Putamen (tissue), 1 donor: ENCODE measurements at regions not wholly inside any gene's neighbourhood (a gene's known extent, or its start where the extent isn't known, plus 50 kb on each side); places are given as distances from the start of the nearest gene placed in this dataset.
"Not testable (repeated sequence)": the region's sequence is repeated elsewhere in the genome, so short reads cannot be mapped to it uniquely, and the experiment has no call there.

Source experiments
- DNase-seq: peaks from one replicate; pipeline ENCODE4 v3.0.0-alpha.2; 2016; ENCODE audit warnings: low spot score

DNA sequence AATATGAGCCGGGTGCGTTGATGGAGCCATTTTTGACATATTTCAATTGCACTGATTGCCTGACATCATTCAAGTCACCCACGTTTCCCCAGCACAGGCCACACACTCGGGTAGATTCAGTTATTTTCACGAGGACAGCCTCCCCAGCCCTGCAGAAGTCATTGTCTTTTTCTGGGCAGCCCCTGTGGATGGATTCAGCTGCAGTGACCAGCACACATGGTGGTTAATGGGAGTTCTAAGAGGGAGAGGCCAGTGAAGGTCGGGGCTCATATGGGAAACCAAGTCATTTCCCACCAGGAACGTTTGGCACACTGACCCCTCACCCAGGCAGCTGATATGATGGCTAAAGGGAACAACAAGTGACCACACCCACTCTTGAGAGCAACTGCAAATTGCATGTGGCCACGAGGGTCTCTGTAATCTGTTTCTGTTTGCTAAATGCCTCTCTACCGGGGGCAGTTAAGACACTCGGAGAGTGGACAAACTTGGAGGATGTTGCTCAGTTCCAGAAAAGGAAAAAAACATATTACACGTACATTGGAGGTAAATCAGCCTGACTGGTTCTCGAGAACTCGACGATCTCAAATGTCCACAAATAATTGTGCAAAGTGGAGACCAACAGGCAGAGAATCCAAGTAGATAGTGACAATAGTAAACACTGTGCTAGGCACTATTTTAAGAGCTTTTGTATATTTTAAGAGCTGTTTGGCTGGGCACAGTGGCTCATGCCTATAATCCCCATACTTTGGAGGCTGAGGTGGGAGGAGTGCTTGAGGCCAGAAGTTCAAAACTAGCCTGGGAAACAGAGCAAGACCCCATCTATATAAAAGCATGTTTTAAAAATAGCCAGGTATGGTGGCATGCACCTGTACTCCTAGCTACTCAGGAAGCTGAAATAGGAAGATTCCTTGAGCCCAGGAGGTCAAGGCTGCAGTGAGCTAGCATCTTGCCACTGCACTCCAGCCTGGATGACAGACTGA is 167.2 kb upstream of the IRF2BP2 start:
- no peak for DNase-seq

DNA sequence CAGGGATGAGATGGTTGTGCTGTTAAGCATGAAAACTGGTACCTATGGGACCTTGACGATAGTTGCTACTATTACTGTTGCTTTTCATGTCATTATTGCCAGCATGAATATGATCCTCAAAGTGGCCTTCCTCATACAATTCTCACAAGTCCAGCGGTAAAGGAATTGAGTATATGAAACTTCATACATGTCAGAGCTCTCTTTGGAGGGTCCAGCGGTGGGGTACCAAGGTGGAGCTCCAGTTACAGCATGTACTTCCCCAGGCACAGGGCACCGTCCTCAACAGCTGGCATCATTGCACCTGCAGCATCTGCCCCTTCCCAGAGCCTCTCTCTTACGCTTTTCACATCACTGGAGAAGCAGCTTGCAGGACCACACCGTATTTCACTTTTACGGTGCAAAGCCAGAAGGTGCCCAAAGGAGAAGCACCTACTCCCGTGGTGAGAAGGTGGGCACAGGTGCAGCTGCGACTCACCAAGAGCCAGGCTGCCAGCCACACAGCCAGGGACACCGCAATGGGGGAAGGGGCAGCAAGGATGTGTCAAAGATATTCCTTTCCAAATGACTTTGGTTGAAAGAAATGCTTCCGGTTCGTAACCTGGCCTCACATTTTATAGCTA is 166.4 kb upstream of the IRF2BP2 start:
- DNase-seq, result no peak

DNA sequence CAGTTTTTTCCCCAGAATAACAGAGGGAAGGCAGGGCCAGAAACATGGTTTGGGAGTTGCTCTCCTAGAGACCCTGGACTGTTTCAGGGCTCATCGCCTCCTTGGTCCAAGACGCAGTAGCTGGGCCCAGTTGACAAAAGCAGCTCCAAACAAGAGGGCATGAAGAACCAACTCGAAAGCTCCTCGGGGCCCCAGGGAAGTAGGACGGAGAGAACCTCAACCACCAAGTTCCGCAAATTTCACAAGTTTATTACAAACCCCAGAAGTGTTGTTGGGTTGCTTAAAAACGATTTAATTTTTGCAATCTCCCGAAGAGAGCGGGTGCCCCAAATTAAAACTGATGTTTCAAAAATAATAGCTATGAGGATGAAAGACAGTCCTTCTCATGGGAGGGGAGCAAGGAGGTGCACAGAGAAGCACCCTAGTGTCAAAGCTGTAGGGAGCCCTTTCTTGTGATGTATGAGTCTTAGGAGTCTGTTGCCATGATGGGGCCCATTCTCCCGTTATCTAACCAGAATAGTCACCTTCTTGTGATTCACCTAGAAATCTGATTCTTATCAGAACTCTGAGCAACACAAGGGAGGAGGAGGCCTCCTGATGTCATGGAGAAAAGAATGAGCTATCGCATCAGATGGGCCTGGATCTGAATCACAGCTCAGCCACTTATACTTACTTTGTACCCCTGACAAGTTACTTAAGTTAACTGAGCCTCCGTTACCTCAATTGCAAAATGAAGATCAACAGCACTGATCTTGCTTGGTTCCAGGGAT is 165.7 kb upstream of the IRF2BP2 start:
- no peak for DNase-seq

DNA sequence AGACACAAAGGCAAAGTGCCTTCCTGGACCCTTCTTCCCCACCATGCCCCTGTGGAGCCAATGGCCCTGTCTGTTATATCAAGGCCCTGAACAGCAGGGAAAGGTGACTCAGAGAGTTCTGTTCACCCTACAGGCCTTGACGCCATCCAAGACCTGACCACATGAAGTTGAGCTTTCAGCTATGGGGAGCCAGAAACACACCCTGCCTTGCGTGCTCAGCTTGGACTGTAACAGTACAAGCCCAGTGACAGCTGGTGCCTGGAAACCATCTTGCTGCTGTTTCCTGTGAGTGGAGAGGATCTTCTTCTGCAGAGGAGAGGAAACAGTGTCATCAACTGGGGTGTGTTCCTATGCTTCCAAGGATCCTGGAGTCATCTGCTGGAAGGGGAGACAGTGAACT is 165.0 kb upstream of the IRF2BP2 start:
- no peak for DNase-seq

DNA sequence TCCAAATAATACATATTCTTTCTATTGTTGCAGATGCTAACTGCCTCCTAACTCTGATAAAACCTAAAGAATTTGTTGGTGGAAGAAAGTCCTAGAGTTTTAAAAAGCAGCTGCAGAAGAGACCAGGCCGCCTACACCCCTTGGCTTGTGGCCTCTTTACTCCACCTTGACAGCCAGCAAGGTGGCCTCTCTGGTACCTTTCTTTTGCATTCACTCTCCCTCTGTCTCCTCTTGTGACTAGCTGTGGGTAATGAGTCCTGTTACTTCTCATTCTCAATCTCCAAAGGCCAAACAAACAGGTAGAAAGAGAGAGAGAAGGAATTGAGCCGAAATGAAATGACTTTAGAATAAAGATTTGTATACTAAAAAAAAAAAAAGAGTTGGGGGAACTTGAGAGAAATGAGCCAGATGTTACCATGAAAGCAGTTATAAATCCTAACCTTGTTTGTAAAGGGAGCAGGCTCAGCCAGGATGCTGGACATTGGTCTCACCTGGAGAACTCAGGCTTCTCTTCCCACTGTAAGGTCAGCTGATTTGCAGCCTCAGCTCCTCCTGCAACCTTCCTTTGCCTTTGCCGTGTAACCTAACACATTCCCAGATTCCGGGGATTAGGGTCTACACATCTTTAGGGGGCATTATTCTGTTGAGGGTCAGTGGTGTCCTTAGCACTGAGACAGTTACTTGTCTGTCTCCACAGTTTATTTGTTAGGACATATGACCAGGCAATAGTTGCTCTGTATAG is 164.1 kb upstream of the IRF2BP2 start:
- no peak for DNase-seq

DNA sequence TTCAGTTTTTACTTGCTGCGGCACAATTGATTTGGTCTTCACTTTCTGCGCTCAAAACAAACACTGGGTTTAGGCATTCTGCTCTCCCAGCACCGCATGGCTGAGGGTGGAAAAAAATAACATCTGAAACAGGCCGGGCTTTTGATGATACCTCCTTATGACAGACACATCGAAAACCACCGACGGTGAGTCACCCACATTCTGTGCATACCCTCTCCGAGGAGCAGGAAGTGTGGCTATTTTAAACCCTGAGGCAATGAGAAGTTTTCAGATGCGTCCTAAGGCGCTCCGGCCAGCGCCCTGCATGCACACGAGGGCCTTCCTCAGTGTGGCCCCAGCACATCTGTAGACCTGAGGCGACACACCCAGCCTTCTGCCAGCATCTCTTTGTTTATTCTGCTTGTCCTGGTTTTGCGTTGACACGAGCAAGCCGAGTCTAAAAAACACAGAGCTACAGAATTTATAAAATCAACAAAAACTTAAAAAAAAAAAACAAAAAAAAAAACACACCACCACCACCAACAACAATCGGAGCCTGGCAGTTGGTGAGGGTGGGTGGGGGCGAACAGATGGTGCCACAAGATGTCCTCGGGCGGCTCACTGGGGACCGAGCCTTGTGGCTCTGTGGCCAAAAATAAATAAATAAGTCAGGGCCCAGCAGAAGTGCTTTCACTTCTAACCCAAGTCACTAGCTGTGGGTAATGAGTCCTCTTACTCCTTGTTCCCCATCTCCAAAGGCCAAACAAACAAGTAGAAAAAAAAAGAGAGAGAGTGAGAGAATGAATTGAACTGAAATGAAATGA is 162.6 kb upstream of the IRF2BP2 start:
- no peak for DNase-seq

DNA sequence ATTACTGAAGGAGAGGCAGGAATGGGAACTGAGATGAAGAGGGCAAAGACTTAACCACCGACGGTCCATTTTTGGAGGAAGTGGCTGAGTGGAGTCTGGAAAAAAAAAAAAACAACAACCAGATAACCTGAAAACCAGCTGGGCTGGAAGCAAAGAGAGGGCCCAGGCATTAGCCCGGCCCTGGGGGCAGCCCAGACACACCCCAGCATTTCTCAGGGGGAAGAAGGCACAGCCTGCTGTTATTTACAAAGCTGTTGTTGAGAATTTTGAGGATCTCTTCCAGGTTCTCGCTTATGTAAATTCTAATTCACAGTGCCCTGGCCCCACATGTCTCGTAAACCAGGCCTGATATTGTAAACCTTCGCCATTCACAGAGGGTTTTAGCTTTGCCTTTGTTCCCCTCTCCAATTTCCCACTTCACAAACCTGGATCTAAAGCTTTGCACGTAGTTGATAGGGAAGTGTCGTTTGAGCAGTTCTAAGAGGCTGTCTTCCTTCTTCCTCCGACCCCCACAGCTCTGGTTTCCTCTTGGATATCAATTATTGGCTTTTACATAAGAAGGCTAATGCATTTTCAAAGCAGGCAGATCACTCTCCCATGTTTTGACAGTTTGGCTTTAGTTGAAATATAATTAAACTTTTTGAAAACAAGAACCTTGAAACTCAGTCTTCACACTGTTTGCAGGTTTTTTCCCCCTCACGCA is 161.8 kb upstream of the IRF2BP2 start:
- DNase-seq, result no peak

DNA sequence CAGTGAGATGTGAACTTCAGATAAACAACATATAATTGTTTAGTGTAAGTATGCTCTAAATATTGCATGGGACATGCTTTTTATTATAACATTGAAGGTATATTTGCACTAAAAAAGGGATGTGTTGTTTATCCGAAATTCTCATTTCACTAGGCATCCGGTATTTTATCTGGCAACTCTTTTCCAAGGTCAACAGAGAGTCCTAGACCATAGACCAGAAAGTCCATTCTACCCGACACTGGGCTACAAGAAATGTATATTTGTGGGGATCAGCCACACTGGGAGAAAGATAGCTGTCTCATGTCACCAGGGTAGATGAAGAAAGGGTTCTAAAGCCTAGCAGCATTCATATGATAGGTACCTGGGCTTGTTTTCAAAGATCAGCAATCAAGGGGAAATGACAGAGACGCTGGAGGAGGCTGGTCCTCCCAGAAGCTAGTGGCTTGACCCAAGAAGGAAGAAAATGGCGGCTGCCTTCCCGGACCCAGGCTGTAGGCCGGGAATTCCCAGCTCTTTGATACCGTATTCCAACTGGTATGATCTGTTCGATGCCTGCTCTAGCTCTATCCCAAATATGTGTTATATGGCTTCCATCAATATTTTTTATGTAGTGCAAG is 161.1 kb upstream of the IRF2BP2 start:
- no peak for DNase-seq

DNA sequence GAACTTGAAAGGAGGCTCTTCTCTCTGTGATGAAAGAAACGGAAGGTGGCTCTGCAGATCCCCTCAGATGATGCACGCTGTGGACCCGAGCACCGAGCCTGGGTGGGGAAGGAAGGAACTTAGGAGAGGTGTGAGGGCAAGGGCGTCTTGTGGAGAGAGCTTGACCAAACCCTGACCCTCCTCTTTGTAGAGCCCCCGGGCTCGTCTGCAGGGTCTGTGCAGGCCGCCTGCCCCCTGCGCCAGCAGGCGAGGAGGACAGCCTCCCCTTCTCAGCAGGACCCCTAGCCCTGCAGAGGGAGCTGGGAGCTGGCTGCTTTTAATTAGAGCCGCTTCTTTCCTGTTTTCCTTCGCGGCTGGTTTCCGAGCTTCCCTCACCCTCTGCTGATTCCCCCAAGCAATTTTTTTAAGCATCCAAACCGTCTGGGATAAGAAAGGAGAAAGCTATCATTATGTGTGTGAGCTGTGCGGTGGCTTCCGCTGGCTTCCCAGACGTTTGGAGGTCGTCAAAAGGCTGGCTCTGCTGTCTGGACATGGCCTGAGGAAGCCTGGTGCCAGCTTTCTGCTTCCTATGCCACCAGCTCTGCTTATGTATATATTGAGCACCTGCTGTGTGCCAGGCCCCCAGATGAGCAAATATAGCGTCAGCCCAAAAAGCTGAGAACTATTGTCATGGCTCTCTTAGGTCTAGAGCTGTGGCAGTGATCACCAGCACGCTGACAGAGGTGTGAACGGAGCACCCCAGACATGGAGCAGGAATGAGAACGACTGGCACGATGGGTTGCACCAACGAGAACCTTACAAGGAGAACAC is 160.2 kb upstream of the IRF2BP2 start:
- DNase-seq, result no peak

DNA sequence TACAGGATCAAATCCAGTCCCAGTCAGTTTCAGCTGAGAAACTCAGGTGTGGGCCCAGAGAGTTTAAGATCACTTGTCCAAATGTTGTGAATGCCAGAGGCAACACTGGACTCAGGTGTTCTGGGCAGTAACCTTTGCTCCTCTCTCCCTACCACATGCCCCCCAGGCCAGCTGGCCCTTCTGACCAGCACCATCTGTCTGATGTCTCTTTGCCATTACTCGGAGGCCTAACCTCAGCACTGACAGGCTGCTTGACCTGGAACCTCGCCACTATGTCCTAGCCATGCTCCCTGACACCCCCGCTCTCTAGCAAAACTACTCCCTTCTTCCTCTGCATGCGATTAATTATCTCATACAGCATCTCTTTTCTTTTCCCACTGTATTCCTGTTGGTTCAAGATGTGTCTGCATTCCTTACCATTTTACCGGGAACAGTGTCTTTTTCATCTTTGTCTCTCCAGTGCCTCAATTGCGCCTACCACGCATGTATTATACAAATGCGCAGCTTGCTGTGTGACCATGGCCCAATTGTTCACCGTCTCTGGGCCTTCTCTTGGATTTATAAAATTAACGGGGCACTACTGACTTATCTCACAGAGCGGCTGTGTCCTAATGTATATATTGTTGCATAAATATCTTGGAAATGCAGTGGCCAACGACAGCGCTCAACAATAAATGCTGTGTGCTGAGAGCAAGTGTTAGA is 159.5 kb upstream of the IRF2BP2 start:
- no peak for DNase-seq

DNA sequence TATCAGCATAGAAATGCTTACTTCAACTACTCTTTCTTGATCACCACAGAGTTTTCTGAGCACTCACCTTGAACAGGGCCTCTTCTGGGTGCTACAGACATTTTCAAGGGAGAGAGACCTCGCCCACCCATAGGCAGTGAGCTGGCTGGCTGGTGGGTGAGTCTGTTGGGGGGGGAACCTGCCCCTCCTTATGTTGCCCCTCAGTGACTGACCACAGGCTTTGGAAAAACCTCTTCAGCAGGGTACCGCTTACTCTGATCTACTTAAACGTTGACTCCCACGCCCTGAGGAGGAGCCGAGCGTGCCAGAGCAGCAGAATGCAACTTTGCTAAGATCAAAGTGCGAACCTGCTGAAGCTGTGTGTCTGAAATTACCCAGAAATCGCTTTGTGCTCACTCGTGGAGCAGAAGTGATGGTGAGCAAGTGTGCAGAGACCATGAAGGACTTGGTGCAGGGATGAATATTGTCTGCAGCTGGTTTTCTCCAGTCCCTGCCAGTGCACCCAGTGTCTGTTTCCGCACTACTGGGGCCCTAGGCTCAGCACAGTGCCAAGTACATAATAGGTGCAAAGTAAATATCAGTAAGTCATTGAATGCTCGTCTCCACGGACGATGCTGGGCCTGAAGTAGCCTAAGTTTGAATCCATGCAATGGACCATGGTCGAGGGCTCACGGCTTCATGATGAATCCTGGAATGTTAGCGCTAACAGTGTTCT is 158.7 kb upstream of the IRF2BP2 start:
- DNase-seq, result no peak

DNA sequence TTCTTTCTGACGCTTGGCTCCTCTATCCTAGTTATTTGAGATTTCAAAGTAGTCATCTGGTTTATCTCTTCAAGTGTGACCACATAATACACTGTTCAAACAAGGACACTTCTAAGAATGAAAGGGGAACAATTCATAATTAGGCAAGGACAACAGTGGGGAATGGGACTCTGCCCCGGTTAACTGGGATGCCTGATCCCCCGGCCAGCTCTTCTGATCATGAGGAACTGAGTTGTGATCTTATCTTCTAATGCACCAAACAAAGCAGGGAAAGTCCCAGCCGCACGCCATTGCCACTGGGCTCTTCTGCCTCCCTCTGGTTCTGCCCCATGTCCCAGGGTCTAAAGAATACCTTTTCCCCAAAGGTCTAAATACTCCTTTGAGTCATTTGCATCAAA is 158.2 kb upstream of the IRF2BP2 start:
- no peak for DNase-seq

DNA sequence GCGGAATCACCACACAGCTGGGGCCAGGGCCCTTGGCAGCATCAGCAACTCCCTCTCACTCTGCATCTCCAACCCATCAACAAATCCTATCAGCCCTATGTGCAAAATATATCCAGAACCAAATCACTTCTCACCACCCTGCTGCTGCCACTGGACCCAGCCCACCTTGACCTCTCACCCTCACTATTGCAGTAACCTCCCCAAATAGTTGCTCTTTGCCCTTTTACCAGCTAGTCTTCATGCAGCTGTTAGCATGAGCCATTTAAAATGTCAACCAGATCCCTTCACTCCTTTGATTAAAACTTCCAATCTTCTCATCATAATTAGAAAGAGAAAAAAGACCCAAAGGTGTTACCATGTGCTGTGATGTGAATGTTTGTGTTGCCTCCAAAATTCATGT is 155.7 kb upstream of the IRF2BP2 start:
- DNase-seq, result no peak

DNA sequence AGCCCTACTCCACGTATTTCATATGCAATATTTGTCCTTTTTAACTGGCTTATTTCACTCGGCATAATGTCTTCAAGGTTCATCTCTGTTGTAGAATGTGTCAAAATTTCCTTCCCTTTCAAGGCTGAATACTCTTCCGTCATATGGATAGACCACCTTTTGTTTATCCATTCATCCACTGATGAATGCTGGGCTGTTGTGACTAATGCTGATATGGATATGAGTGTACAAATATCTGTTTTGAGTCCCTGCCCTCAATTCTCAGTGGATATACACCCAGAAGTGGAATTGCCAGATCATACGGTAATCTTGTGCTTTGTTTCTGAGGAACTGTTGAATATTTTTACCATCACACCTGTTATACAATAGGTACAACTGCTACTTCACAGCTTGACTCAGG is 155.2 kb upstream of the IRF2BP2 start:
- DNase-seq, result no peak

DNA sequence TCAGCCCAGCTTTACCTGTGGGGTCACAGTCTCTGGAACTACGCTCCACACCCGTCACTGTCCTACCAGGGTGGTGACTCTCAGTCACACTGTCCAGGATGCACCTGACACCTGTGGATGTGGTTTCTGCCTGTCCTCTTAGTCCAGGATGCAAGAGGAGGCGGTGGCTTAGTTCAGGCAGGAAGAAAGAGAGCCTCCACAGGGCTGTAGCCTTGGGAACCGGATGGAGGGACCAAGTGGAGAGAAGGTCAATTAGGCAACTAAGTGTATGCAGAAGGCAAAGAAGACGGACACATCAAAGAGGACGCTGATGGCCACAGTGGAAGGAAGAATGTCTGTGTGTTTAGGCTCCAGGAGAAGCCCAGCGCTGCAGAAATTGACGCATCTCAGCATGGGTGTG is 153.9 kb upstream of the IRF2BP2 start:
- DNase-seq, result no peak

DNA sequence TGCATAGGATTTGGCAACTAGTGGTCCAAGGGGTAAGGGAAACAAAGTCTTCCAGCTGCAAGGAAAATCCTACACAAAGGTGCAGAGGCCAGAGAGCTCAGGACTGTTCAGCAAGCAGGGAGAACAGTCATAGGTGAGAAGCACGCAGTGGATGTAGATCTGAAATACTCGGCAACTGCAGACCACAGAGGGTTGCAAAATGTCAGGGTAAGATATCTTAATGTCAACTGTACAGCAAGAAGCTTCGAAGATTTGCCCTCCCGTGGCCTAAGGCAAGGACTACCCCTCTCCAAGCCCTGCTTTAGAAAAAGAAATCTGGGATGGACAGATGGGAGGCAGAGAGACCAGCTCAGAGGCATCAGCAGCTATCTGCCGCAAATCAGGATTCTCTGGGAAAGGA is 153.4 kb upstream of the IRF2BP2 start:
- no peak for DNase-seq

DNA sequence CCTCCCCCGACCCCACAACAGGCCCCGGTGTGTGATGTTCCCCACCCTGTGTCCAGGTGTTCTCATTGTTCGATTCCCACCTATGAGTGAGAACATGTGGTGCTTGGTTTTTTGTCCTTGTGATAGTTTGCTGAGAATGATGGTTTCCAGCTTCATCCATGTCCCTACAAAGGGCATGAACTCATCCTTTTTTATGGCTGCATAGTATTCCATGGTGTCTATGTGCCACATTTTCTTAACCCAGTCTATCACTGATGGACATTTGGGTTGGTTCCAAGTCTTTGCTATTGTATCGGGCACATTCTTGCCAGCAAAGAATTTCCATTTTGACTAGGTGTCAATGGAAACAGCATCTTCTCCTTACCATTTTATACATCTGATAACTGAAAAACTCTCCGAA is 152.1 kb upstream of the IRF2BP2 start:
- DNase-seq, result not testable (repeated sequence)

DNA sequence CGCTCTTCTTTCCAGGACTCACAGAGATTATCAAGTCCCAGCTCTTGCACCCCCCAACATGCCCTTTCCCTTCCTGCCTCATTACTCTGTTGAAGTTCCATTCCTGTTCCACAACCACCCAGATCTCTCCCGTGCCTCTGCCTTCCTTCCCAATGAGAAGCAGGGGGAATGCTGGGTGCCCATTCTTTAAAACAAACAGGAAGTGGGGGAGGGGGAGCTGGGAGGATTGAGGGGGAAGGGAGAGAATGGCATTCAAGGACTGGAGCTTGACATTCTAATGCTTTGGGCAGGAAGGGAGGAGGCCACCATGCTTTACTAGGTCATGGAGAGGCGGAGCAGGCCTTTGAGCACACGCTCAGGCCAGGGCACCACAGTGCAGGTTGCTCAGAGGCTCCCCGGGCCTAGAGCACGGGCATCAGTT is 150.3 kb upstream of the IRF2BP2 start:
- DNase-seq, result no peak
